Esophagus squamous epithelium (tissue), 4 donors: ENCODE measurements at regions not wholly inside any gene's neighbourhood (a gene's known extent, or its start where the extent isn't known, plus 50 kb on each side); places are given as distances from the start of the nearest gene placed in this dataset.

ENCODE experiments used
- CTCF ChIP-seq, 6 experiments: fragments of 450-650 bp in 4 of 6; fragments of 200-600 bp in 2 of 6; sonication (generic) in 2 of 6; IDR thresholded peaks; one replicate each; pipeline ENCODE4 v1.5.1; 2016 to 2019; ENCODE audit warnings: antibody characterized with exemption in 6 of 6, mild to moderate bottlenecking in 4 of 6, moderate library complexity in 4 of 6
- POLR2A ChIP-seq, 4 donors: fragments of 450-650 bp; IDR thresholded peaks; one replicate each; pipeline ENCODE4 v1.6.1; 2017; ENCODE audit warnings: antibody characterized with exemption in 4 of 4, mild to moderate bottlenecking in 4 of 4, moderate library complexity in 3 of 4

- TF ChIP-seq CTCF (IDR thresholded peaks at IDR 0.05), result no peak
- TF ChIP-seq POLR2A (IDR thresholded peaks at IDR 0.05), result no peak
These were observed 108.1 kb downstream of the NUP35 start for GRCh38 chr2:183232161-183232865.
